Endothelial cell of umbilical vein (primary cell): ENCODE measurements at regions not wholly inside any gene's neighbourhood (a gene's known extent, or its start where the extent isn't known, plus 50 kb on each side); places are given as distances from the start of the nearest gene placed in this dataset.

ENCODE experiments used
- BruUV-seq: library from RNA; stranded (reverse); fragments of 400-500 nt; replicated peaks from 2 replicates; lab custom pipeline; 2021; lab: Mats Ljungman, UMichigan
- CTCF ChIA-PET: fragments of 300-600, 350-600 bp; sonication (Branson Sonifier 250); formaldehyde crosslinking; loops from one replicate; lab custom pipeline; 2021; ENCODE audit warnings: antibody characterized with exemption, inconsistent platforms; lab: Charles Lee
- POLR2A ChIA-PET: fragments of 300-600, 350-600 bp; sonication (Branson Sonifier 250); formaldehyde crosslinking; loops from one replicate; lab custom pipeline; 2021; ENCODE audit warnings: antibody characterized with exemption, inconsistent platforms; lab: Charles Lee
- DNase-seq: peaks from one replicate; pipeline ENCODE4 v3.0.0-alpha.2; 2011; ENCODE audit warnings: low read depth, low spot score
- FAIRE-seq: peaks from 2 replicates; lab custom pipeline; 2011; peaks lifted over from hg19 to GRCh38; lab: Jason Lieb, UNC
- H2AFZ ChIP-seq: 2 replicates; pipeline ENCODE4 v1.6.0; 2012; ENCODE audit warnings: low read depth, low read length, control low read depth, inconsistent platforms
- H3K27ac ChIP-seq: 2 replicates; pipeline ENCODE4 v1.5.1; 2011; ENCODE audit warnings: low read depth, mild to moderate bottlenecking, control low read depth, low read length, moderate library complexity; ENCODE audit not compliant: insufficient read depth
- H3K27me3 ChIP-seq, 2 experiments: 2 replicates each; pipeline versions ENCODE4 v1.6.0 to v1.6.1; 2011; ENCODE audit warnings: low read length in 2 of 2, mixed read lengths in 1 of 2; ENCODE audit not compliant: control insufficient read depth in 2 of 2, insufficient read depth in 2 of 2
- H3K36me3 ChIP-seq, 2 experiments: 2 replicates in 1 of 2; 3 replicates in 1 of 2; pipeline ENCODE4 v1.5.1; 2011; ENCODE audit warnings: low read length in 2 of 2, mild to moderate bottlenecking in 1 of 2, moderate library complexity in 1 of 2; ENCODE audit not compliant: control insufficient read depth in 2 of 2, insufficient read depth in 2 of 2; ENCODE audit errors: extremely low read depth in 1 of 2
- H3K4me1 ChIP-seq: 3 replicates; pipeline ENCODE4 v1.5.1; 2011; ENCODE audit warnings: mild to moderate bottlenecking, low read length; ENCODE audit not compliant: control insufficient read depth, insufficient read depth; ENCODE audit errors: extremely low read depth
- H3K4me2 ChIP-seq: 2 replicates; pipeline ENCODE4 v1.6.1; 2011; ENCODE audit warnings: low read length, control low read depth, mixed read lengths; ENCODE audit not compliant: insufficient read depth
- H3K4me3 ChIP-seq, 3 experiments: fragments of 200-600 bp in 1 of 3; sonication (generic), shearing (Covaris generic) in 1 of 3; replicated peaks in 1 of 3; 2 replicates each; pipeline ENCODE4 v1.5.1; 2011 to 2016; ENCODE audit warnings: control low read depth in 3 of 3, low read length in 3 of 3, mild to moderate bottlenecking in 2 of 3, inconsistent platforms in 1 of 3, low read depth in 1 of 3, moderate library complexity in 1 of 3; ENCODE audit not compliant: insufficient read depth in 1 of 3
- H3K79me2 ChIP-seq: 2 replicates; pipeline ENCODE4 v1.6.0; 2012; ENCODE audit warnings: low read length, inconsistent platforms; ENCODE audit not compliant: control insufficient read depth, insufficient read depth
- H3K9ac ChIP-seq: replicated peaks from 2 replicates; pipeline ENCODE3; 2011; ENCODE audit warnings: low read length, control low read depth; ENCODE audit not compliant: insufficient read depth; ENCODE audit errors: extremely low read depth
- H3K9me1 ChIP-seq: replicated peaks from 3 replicates; pipeline ENCODE4 v1.6.0; 2011; ENCODE audit warnings: mild to moderate bottlenecking, low read length; ENCODE audit not compliant: control insufficient read depth, insufficient read depth; ENCODE audit errors: extremely low read depth
- H3K9me3 ChIP-seq: replicated peaks from 2 replicates; pipeline ENCODE4 v1.5.1; 2012; ENCODE audit warnings: low read length, inconsistent platforms; ENCODE audit not compliant: control insufficient read depth, insufficient read depth
- H4K20me1 ChIP-seq: replicated peaks from 2 replicates; pipeline ENCODE3; 2011; ENCODE audit warnings: mild to moderate bottlenecking, low read length; ENCODE audit not compliant: control insufficient read depth, insufficient read depth; ENCODE audit errors: extremely low read depth
- CTCF ChIP-seq, 2 donors: IDR thresholded peaks; 1 replicate in 1 of 2; 2 replicates in 1 of 2; pipeline ENCODE4 v1.5.1; 2011; ENCODE audit warnings: low read length in 2 of 2, mild to moderate bottlenecking in 2 of 2, moderate library complexity in 2 of 2, control low read depth in 1 of 2, inconsistent platforms in 1 of 2, low read depth in 1 of 2; ENCODE audit not compliant: insufficient read depth in 1 of 2; ENCODE audit errors: extremely low read depth in 1 of 2
- EZH2 ChIP-seq: IDR thresholded peaks from 2 replicates; pipeline ENCODE4 v1.6.1; 2012; ENCODE audit warnings: borderline replicate concordance, low read depth, mild to moderate bottlenecking, moderate library complexity, low read length, inconsistent platforms; ENCODE audit not compliant: severe bottlenecking
- FOS ChIP-seq: IDR thresholded peaks from 2 replicates; pipeline ENCODE4 v1.6.1; 2011; ENCODE audit warnings: mild to moderate bottlenecking, low read length, moderate library complexity, borderline replicate concordance; ENCODE audit not compliant: insufficient read depth
- GATA2 ChIP-seq: IDR thresholded peaks from 2 replicates; pipeline ENCODE4 v1.7.0; 2011; ENCODE audit warnings: low read depth, mild to moderate bottlenecking, moderate library complexity, mixed read lengths, low read length; ENCODE audit not compliant: insufficient read length, insufficient read depth
- JUN ChIP-seq: IDR thresholded peaks from 2 replicates; pipeline ENCODE4 v1.6.1; 2011; ENCODE audit warnings: borderline replicate concordance, low read depth; ENCODE audit not compliant: insufficient read length, insufficient read depth
- MYC ChIP-seq: IDR thresholded peaks from one replicate; pipeline ENCODE4 v1.6.1; 2011; ENCODE audit warnings: mild to moderate bottlenecking, low read depth, low read length
- POLR2A ChIP-seq: IDR thresholded peaks from 2 replicates; pipeline ENCODE4 v1.6.1; 2012; ENCODE audit warnings: low read depth, mild to moderate bottlenecking, control low read depth, low read length
- POLR2AphosphoS5 ChIP-seq: IDR thresholded peaks from 2 replicates; pipeline ENCODE4 v1.6.1; 2012; ENCODE audit warnings: low read depth, mild to moderate bottlenecking, control low read depth, low read length, moderate library complexity; ENCODE audit not compliant: insufficient read depth
- dilution Hi-C: fragments of 300-500 bp; cut with MboI; formaldehyde crosslinking; loops from one replicate; pipeline ENCODE4 v1.15.0; 2019; ENCODE audit warnings: low sequenced_read_pairs; ENCODE audit not compliant: extremely low pct_ligation_motif_present
- intact Hi-C: fragments of 100-400 bp; cut with micrococcal nuclease; formaldehyde crosslinking; loops from one replicate; pipeline ENCODE4 v1.10.0; 2022
- TF ChIP-seq, protein P1 (sequence below): IDR thresholded peaks from 2 replicates; pipeline ENCODE4 v1.6.1; 2011; ENCODE audit not compliant: insufficient read depth, insufficient read length

GRCh38 chr3:20865803-20866202, 679.8 kb upstream of the SGO1 start:
- no TSS peak for BruUV-seq
- H3K27me3 ChIP-seq, result no peaks in the 10 kb centered on the region
- intact Hi-C loops (no loop called here), dilution Hi-C loops (no loop called here)
- TF ChIP-seq EZH2 (no peak), GATA2 (no peak), FOS (no peak)
- TF ChIP-seq, protein P1, sequence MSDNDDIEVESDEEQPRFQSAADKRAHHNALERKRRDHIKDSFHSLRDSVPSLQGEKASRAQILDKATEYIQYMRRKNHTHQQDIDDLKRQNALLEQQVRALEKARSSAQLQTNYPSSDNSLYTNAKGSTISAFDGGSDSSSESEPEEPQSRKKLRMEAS, result no peak
- H3K4me2 ChIP-seq, result no peak overlapping the region
- no peaks in the 10 kb centered on the region for H3K36me3 ChIP-seq
- no peak overlapping the region for H3K4me3 ChIP-seq
- H3K9ac ChIP-seq, result no peak overlapping the region
- no peaks in the 10 kb centered on the region for H3K9me1 ChIP-seq
- no peaks in the 10 kb centered on the region for H3K9me3 ChIP-seq
- POLR2A ChIA-PET, result no interaction called here
- no peaks in the 10 kb centered on the region for H3K79me2 ChIP-seq
- FAIRE-seq (no peak), DNase-seq (no peak)
- no peak overlapping the region for H3K27ac ChIP-seq
- no peaks in the 10 kb centered on the region for H4K20me1 ChIP-seq
- CTCF ChIA-PET, result no interaction called here
- H3K4me1 ChIP-seq, result no peaks in the 10 kb centered on the region
- no peak overlapping the region for H2AFZ ChIP-seq

DNA sequence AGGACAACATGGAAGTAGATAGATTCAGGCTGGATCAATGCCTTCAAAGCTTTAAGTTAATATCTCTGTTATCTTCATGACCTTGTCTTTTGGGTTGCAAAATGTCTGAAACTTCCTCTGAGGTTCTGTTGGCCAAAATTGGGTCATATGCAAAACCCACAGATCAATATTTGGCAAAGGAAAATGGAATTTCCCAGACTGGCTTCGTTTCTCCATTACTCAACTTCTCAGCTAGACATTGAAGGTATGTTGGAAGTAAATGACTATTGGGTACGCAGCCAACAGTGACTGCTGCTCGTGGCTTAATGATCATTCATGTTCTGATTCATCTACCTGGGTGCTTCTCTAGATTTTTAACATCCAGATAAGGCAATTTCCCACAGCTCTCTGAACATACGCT, 675.4 kb upstream of the SGO1 start:
- TF ChIP-seq CTCF (IDR thresholded peaks at IDR 0.05; ENCODE audit: extremely low read depth in 1 of 2, insufficient read depth in 1 of 2, low read depth in 1 of 2, low read length in 2 of 2) (no peak), MYC (no peak), GATA2 (no peak), JUN (no peak), EZH2 (no peak), FOS (no peak), POLR2A (no peak), POLR2AphosphoS5 (no peak)
- TF ChIP-seq, protein P1, result no peak
- H3K4me3 ChIP-seq, result no peak overlapping the region

More for the DNA sequence above, 675.4 kb upstream of the SGO1 start:
- no peaks in the 10 kb centered on the region for H4K20me1 ChIP-seq
- dilution Hi-C loops, result no loop called here
- no peak overlapping the region for H2AFZ ChIP-seq
- no peaks in the 10 kb centered on the region for H3K27me3 ChIP-seq
- ChIA-PET POLR2A (no interaction called here), CTCF (no interaction called here)
- no peaks in the 10 kb centered on the region for H3K79me2 ChIP-seq
- intact Hi-C loops, result no loop called here
- H3K4me1 ChIP-seq, result no peaks in the 10 kb centered on the region
- H3K9ac ChIP-seq, result no peak overlapping the region
- no peak overlapping the region for H3K27ac ChIP-seq
- no peak for DNase-seq
- no peaks in the 10 kb centered on the region for H3K9me1 ChIP-seq
- no peaks in the 10 kb centered on the region for H3K9me3 ChIP-seq
- no TSS peak for BruUV-seq
- no peaks in the 10 kb centered on the region for H3K36me3 ChIP-seq
- no peak for FAIRE-seq
- H3K4me2 ChIP-seq, result no peak overlapping the region
